Neuron (in vitro differentiated cells): ENCODE measurements at regions not wholly inside any gene's neighbourhood (a gene's known extent, or its start where the extent isn't known, plus 50 kb on each side); places are given as distances from the start of the nearest gene placed in this dataset.

Experiments
- H2AFZ ChIP-seq: one replicate; pipeline ENCODE4 v1.6.1; 2013; ENCODE audit warnings: low read depth, mild to moderate bottlenecking, inconsistent platforms, low read length, moderate library complexity
- H3K27me3 ChIP-seq: one replicate; pipeline ENCODE4 v1.6.1; 2013; ENCODE audit warnings: low read length; ENCODE audit not compliant: insufficient read depth
- H3K36me3 ChIP-seq: one replicate; pipeline ENCODE4 v1.6.1; 2013; ENCODE audit warnings: low read length; ENCODE audit not compliant: insufficient read depth
- H3K4me1 ChIP-seq: one replicate; pipeline ENCODE4 v1.6.1; 2013; ENCODE audit warnings: low read length; ENCODE audit not compliant: insufficient read depth
- H3K4me3 ChIP-seq: 2 replicates; pipeline ENCODE4 v1.5.1; 2013; ENCODE audit warnings: mild to moderate bottlenecking, low read length, moderate library complexity
- H3K9me3 ChIP-seq: one replicate; pipeline ENCODE4 v1.6.1; 2013; ENCODE audit warnings: low read length

DNA sequence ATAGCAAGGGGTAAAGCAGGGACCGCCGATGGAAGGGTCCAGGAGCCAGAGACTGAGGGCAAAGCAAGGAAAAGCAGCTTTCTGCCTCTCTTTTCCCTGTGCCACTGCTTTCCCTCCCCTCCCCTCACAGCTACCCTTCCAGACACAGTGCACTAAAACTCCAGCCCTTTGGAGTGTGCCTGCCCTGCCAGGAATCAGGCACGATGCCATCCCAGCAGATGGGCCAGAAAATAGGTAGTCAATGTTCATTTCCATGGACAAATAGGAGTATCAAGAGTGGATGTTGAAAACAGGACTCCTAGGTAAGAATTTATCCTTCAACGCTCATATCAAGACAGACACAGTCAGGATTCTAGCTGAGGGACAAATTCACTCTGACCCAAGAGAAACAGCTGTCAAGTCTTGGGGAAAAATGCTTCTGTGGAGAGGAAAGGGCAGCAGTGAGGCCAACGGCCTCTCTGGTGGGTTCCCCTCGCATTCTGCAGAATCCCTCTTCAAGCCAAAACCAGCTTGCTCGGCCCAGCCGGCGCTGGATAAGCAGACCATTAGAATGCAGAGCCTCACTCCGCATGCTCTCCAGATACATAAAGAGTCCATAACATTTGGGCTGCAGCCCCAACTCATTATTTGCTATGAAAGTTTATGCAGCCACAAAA, 138.0 kb downstream of the CAAP1 start:
- H3K36me3 ChIP-seq = no peaks in the 10 kb centered on the region
- H3K9me3 ChIP-seq = no peaks in the 10 kb centered on the region
- H2AFZ ChIP-seq = peak overlapping the region; percentile 2
- no peak overlapping the region for H3K4me3 ChIP-seq
- H3K27me3 ChIP-seq = no peaks in the 10 kb centered on the region
- peaks cover 26% of the 10 kb centered on the region for H3K4me1 ChIP-seq

DNA sequence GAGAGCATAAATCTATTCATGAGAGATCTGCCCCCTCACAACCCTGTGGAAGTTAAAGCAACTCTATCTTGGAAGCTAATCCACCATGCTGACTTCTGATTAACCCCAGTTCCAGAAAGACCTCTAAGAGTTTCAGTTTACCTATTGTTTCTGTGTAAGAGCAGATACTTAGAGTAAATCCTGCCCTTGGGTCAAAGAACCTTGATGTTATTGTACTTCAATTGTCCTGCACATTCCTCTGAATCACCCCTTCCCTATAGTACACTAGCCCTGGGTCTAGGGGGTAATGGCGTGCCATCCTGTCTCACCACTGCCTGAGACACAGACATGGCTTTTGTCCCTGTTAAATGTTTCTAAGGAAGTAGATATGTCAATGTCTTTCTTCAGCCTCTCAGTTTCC, 138.6 kb downstream of the CAAP1 start:
- no peaks in the 10 kb centered on the region for H3K9me3 ChIP-seq

DNA sequence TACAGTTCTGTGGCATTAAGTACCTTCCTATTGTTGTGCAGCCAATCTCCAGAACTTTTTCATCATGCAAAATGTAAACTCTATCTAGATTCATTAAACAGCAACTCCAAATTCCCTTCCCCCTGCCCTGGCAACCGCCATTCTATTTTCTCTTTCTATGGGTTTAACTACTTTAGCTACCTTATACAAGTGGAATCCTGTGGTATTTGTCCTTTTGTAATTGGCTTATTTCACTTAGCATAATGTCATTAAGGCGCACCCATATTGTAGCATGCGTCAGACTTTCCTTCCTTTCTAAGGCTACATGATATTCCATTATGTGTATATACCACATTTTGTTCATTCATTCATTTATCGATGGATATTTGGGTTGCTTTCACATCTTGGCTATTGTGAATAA, 142.4 kb downstream of the CAAP1 start:
- H3K27me3 ChIP-seq = no peaks in the 10 kb centered on the region
- H3K36me3 ChIP-seq = no peaks in the 10 kb centered on the region
- H3K4me3 ChIP-seq = no peak overlapping the region
- peaks cover 24% of the 10 kb centered on the region for H3K4me1 ChIP-seq
- no peak overlapping the region for H2AFZ ChIP-seq
- H3K9me3 ChIP-seq = no peaks in the 10 kb centered on the region

More for the DNA sequence above, 138.6 kb downstream of the CAAP1 start:
- no peaks in the 10 kb centered on the region for H3K36me3 ChIP-seq
- no peak overlapping the region for H2AFZ ChIP-seq
- no peak overlapping the region for H3K4me3 ChIP-seq
- no peaks in the 10 kb centered on the region for H3K27me3 ChIP-seq
- H3K4me1 ChIP-seq = peaks cover 26% of the 10 kb centered on the region

GRCh38 chr9:26748449-26749058, 144.0 kb downstream of the CAAP1 start:
- Histone ChIP-seq H3K4me3 (no peak overlapping the region), H3K9me3 (no peaks in the 10 kb centered on the region), H3K27me3 (no peaks in the 10 kb centered on the region), H3K36me3 (no peaks in the 10 kb centered on the region), H3K4me1 (peaks cover 9% of the 10 kb centered on the region), H2AFZ (no peak overlapping the region)

DNA sequence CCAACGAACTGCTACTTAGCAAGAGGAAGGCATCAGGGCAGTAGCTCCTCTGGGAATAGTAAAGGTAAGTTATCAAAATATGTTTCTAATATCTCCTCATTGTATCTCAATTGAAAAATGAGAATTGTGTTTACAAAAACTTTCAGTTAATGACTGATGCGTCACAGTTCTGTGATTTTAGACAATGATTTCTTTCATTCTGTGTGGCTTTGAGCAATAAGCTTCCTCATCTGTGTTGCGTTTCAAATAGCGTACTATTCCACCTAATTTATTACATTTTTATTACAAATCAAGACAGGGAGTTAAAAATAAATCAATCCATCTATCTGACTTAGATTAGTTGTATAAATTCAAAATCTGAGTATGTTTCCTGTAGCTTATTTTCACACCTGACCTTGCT, 145.0 kb downstream of the CAAP1 start:
- H3K27me3 ChIP-seq = no peaks in the 10 kb centered on the region
- no peaks in the 10 kb centered on the region for H3K36me3 ChIP-seq
- peaks cover 16% of the 10 kb centered on the region for H3K4me1 ChIP-seq
- H3K4me3 ChIP-seq = no peak overlapping the region
- no peaks in the 10 kb centered on the region for H3K9me3 ChIP-seq
- no peak overlapping the region for H2AFZ ChIP-seq

- no peaks in the 10 kb centered on the region for H3K27me3 ChIP-seq
- peaks cover 20% of the 10 kb centered on the region for H3K4me1 ChIP-seq
- no peaks in the 10 kb centered on the region for H3K36me3 ChIP-seq
- no peak overlapping the region for H3K4me3 ChIP-seq
- H2AFZ ChIP-seq = no peak overlapping the region
- no peaks in the 10 kb centered on the region for H3K9me3 ChIP-seq
Measured at GRCh38 chr9:26746357-26747072, 146.1 kb downstream of the CAAP1 start.

- Histone ChIP-seq H3K27me3 (no peaks in the 10 kb centered on the region), H3K9me3 (no peaks in the 10 kb centered on the region), H3K4me1 (peaks cover 13% of the 10 kb centered on the region), H3K4me3 (no peak overlapping the region), H2AFZ (no peak overlapping the region), H3K36me3 (no peaks in the 10 kb centered on the region)
Measured at GRCh38 chr9:26745111-26745510, 147.5 kb downstream of the CAAP1 start.

- no peaks in the 10 kb centered on the region for H3K27me3 ChIP-seq
- no peak overlapping the region for H3K4me3 ChIP-seq
- no peaks in the 10 kb centered on the region for H3K9me3 ChIP-seq
- H2AFZ ChIP-seq = no peak overlapping the region
- H3K36me3 ChIP-seq = no peaks in the 10 kb centered on the region
- peaks cover 12% of the 10 kb centered on the region for H3K4me1 ChIP-seq
Measured at GRCh38 chr9:26744191-26744965, 148.2 kb downstream of the CAAP1 start.

- H3K36me3 ChIP-seq = no peaks in the 10 kb centered on the region
- H2AFZ ChIP-seq = no peak overlapping the region
- no peaks in the 10 kb centered on the region for H3K27me3 ChIP-seq
- no peak overlapping the region for H3K4me3 ChIP-seq
- H3K9me3 ChIP-seq = no peaks in the 10 kb centered on the region
- H3K4me1 ChIP-seq = peaks cover 12% of the 10 kb centered on the region
Measured at GRCh38 chr9:26742828-26743476, 149.7 kb downstream of the CAAP1 start.

DNA sequence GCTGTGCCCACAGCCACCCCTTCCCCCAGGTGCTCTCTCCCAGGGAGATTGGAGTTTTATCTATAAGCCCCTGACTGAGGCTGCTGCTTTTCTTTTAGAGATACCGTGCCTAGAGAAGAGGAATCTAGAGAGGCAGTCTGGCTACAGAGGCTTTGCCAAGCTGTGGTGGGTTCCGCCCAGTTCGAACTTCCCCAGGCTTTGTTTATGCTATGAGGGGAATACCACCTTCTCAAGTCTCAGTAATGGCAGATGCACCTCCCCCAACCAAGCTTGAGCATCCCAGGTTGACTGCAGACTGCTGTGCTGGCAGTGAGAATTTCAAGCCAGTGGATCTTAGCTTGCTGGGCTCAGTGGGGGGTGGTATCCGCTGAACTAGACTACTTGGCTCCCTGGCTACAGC, 157.4 kb downstream of the CAAP1 start:
- no peak overlapping the region for H2AFZ ChIP-seq
- no peaks in the 10 kb centered on the region for H3K4me1 ChIP-seq
- no peaks in the 10 kb centered on the region for H3K36me3 ChIP-seq
- no peak overlapping the region for H3K4me3 ChIP-seq
- no peaks in the 10 kb centered on the region for H3K27me3 ChIP-seq
- H3K9me3 ChIP-seq = peaks cover 3% of the 10 kb centered on the region

DNA sequence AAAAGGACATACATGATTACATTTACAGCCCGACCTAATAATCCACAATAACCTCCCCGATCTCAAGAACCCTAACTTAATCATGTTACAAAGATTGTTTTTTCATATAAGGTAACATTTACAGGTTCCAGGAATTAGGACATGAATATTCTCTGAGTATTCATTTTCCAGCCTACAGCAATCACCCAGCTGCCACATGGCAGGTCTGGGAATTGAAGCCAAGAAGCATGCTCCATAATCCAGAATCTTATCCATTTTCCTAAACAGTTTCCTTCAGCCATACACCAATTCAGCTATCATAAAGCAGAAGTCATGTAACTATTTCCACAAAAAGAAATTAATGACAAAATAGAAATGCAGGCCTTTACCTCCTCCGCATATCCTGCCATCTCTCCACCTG, 163.4 kb downstream of the CAAP1 start:
- H2AFZ ChIP-seq = no peak overlapping the region
- no peaks in the 10 kb centered on the region for H3K27me3 ChIP-seq
- H3K4me3 ChIP-seq = no peak overlapping the region
- no peaks in the 10 kb centered on the region for H3K4me1 ChIP-seq
- H3K36me3 ChIP-seq = no peaks in the 10 kb centered on the region
- H3K9me3 ChIP-seq = no peaks in the 10 kb centered on the region

DNA sequence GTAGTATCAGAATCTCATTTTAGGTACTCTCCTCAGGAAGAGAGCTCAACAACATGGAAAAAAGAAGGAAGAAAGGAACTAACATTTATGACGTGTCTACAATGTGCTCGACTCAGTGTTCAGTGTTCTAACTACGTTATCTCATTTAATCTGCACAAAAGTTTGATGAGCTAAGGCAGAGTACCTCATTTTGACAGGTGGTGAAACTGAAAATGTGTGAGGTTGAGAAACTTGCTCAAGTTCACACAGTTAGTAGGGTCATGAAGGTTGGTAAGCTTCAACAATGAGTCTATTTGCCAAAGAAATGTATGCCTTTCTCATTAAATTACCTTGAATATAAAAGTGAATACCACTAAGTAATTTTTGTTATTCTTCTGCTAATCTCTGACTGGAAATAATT, 165.1 kb downstream of the CAAP1 start:
- no peaks in the 10 kb centered on the region for H3K4me1 ChIP-seq
- no peaks in the 10 kb centered on the region for H3K9me3 ChIP-seq
- H3K27me3 ChIP-seq = no peaks in the 10 kb centered on the region
- H3K36me3 ChIP-seq = no peaks in the 10 kb centered on the region
- H3K4me3 ChIP-seq = no peak overlapping the region
- H2AFZ ChIP-seq = no peak overlapping the region
